ENCODE measurements at regions not wholly inside any gene's neighbourhood (a gene's known extent, or its start where the extent isn't known, plus 50 kb on each side); places are given as distances from the start of the nearest gene placed in this dataset.

DNA sequence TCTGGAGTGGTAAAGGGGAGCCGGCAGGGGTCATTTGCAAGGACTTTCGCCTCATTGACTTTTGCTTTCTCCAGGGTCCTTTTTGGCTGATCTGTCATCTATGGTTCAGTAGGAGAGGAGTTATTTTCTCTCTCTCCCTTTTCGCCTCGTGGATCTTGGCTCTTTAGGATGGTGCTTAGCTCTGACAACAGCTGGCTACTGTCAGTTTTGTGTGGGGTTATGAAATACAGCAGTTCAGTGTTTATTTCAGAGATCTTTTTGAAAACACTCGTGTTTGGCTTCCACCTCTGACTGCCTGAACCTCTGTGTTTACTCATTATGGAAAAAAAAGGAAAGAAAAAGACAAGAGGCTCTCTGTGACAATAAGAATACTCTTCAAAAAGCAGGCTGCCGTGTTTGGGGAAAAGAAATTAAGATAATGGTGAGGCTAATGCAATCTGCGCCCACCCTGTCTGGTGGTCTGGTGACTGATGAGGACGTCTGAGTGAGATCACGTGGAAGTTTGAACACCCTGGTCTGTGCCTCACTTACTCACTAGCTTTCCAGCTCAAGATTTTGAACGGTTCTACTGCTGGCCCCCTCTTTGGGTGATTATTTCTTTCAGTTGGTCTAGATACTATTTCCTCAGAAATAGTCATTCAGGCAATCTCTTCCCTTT lies 567.7 kb downstream of the CAAP1 start:
- no TSS peak for BruUV-seq (replicated peaks)
- H3K4me3 Mint-ChIP-seq (ENCODE audit: unreplicated experiment), result no peak overlapping the region

DNA sequence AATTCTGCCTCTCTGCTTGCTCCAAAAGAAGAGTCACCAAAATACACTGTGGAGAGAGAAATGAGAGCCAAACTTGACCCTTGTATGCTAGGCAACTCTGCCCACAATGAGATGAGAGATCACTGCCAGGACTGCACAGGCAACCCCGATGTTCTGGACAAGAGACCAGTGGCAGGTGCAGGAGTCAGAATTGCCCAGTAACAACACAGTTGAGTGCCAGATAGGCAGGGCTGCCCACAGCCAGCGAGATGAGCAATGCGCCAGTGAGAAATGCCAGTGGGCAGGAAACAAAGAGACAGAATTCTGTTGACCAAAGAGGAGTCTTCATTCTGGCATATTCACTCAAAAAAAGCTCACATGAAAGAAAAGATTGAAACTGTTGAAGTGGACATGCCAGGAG lies 570.7 kb downstream of the CAAP1 start:
- H3K4me1 Mint-ChIP-seq (ENCODE audit: insufficient read depth, unreplicated experiment), result no peaks in the 10 kb centered on the region

More for the DNA sequence above, 567.7 kb downstream of the CAAP1 start:
- DNase-seq (ENCODE audit: unreplicated experiment), result no peak
- Mint-ChIP-seq H3K9me3 (ENCODE audit: unreplicated experiment) (no peaks in the 10 kb centered on the region), H3K4me1 (ENCODE audit: insufficient read depth, unreplicated experiment) (no peaks in the 10 kb centered on the region), H3K27me3 (ENCODE audit: insufficient read depth, unreplicated experiment) (peaks cover 32% of the 10 kb centered on the region), H3K27ac (ENCODE audit: low read depth, unreplicated experiment) (no peak overlapping the region), H3K36me3 (ENCODE audit: insufficient read depth, unreplicated experiment) (no peaks in the 10 kb centered on the region)
- CTCF ChIA-PET, result interaction anchor here (0.6 to 4.2 kb wide), 9 partner anchors 9 to 1330 kb away, joined by 3 to 45 read pairs (median 3); no protein-coding TSS in a partner anchor
- TF ChIP-seq, protein P1, sequence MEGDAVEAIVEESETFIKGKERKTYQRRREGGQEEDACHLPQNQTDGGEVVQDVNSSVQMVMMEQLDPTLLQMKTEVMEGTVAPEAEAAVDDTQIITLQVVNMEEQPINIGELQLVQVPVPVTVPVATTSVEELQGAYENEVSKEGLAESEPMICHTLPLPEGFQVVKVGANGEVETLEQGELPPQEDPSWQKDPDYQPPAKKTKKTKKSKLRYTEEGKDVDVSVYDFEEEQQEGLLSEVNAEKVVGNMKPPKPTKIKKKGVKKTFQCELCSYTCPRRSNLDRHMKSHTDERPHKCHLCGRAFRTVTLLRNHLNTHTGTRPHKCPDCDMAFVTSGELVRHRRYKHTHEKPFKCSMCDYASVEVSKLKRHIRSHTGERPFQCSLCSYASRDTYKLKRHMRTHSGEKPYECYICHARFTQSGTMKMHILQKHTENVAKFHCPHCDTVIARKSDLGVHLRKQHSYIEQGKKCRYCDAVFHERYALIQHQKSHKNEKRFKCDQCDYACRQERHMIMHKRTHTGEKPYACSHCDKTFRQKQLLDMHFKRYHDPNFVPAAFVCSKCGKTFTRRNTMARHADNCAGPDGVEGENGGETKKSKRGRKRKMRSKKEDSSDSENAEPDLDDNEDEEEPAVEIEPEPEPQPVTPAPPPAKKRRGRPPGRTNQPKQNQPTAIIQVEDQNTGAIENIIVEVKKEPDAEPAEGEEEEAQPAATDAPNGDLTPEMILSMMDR (IDR thresholded peaks at IDR 0.05; ENCODE audit: unreplicated experiment), result no peak
- POLR2A ChIA-PET, result interaction anchor here (0.6 kb wide), 1 partner anchor 2000 kb away, joined by 3 read pairs; no protein-coding TSS in a partner anchor
- intact Hi-C loops (cut with micrococcal nuclease), result loop anchor here (5.0 to 10.0 kb wide), 2 partner anchors 332 to 690 kb away; no protein-coding TSS in a partner anchor

DNA sequence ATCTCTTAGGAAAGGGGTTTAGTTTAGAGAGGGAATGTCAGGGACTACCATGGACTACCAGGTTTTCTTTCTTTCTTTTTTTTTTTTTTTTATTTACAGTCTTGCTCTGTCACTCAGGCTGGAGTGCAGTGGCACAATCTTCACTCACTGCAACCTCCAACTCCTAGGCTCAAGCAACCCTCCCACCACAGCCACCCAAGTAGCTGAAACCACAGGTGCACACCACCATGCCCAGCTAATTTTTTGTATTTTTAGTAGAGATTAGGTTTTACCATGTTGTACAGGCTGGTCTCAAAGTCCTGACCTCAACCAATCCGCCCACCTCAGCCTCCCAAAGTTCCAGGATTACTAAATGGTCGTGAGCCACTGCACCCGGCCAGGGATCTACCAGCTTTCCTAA lies 572.7 kb downstream of the CAAP1 start:
- H3K27ac Mint-ChIP-seq (ENCODE audit: low read depth, unreplicated experiment), result no peak overlapping the region
- H3K9me3 Mint-ChIP-seq (ENCODE audit: unreplicated experiment), result no peaks in the 10 kb centered on the region
- no peaks in the 10 kb centered on the region for H3K4me1 Mint-ChIP-seq (ENCODE audit: insufficient read depth, unreplicated experiment)
- H3K36me3 Mint-ChIP-seq (ENCODE audit: insufficient read depth, unreplicated experiment), result no peaks in the 10 kb centered on the region
- TF ChIP-seq, protein P1 (IDR thresholded peaks at IDR 0.05; ENCODE audit: unreplicated experiment), result no peak
- ChIA-PET CTCF (interaction anchor here (0.6 to 1.0 kb wide), 2 partner anchors 352 to 544 kb away, joined by 4 to 5 read pairs; no protein-coding TSS in a partner anchor), POLR2A (no interaction called here)
- DNase-seq (ENCODE audit: unreplicated experiment), result no peak
- H3K4me3 Mint-ChIP-seq (ENCODE audit: unreplicated experiment), result no peak overlapping the region
- H3K27me3 Mint-ChIP-seq (ENCODE audit: insufficient read depth, unreplicated experiment), result peaks cover 38% of the 10 kb centered on the region
- BruUV-seq (replicated peaks), result no TSS peak
- intact Hi-C loops (cut with micrococcal nuclease), result loop anchor here (10.0 kb wide), 1 partner anchor 685 kb away; no protein-coding TSS in a partner anchor

More for the DNA sequence above, 570.7 kb downstream of the CAAP1 start:
- intact Hi-C loops (cut with micrococcal nuclease), result loop anchor here (10.0 kb wide), 1 partner anchor 687 kb away; no protein-coding TSS in a partner anchor
- TF ChIP-seq, protein P1 (IDR thresholded peaks at IDR 0.05; ENCODE audit: unreplicated experiment), result no peak
- no peaks in the 10 kb centered on the region for H3K36me3 Mint-ChIP-seq (ENCODE audit: insufficient read depth, unreplicated experiment)
- H3K9me3 Mint-ChIP-seq (ENCODE audit: unreplicated experiment), result no peaks in the 10 kb centered on the region
- H3K4me3 Mint-ChIP-seq (ENCODE audit: unreplicated experiment), result no peak overlapping the region
- no peak for DNase-seq (ENCODE audit: unreplicated experiment)
- no TSS peak for BruUV-seq (replicated peaks)
- H3K27ac Mint-ChIP-seq (ENCODE audit: low read depth, unreplicated experiment), result no peak overlapping the region
- ChIA-PET POLR2A (no interaction called here), CTCF (interaction anchor here (0.7 kb wide), 1 partner anchor 358 kb away, joined by 3 read pairs; no protein-coding TSS in a partner anchor)
- peaks cover 34% of the 10 kb centered on the region for H3K27me3 Mint-ChIP-seq (ENCODE audit: insufficient read depth, unreplicated experiment)

DNA sequence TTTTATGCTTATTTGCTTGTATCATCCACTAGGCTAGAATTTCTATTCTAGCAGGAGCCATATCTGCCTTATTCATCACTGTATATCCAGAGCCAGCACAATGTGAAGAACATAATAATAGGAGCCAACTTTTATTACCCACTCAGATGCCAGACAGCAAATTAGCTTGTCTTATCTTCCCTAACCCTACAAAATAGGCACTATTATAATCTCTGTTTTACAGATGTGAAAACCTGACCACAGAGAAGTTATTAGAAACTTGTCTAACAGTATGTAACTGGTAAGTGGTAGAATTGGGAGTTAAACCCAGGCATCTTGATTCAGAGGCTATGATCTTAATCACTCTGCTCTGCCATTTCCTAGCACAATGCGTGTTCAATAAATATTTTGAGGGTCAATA lies 579.5 kb downstream of the CAAP1 start:
- Mint-ChIP-seq H3K4me3 (ENCODE audit: unreplicated experiment) (no peak overlapping the region), H3K27me3 (ENCODE audit: insufficient read depth, unreplicated experiment) (peaks cover 18% of the 10 kb centered on the region), H3K27ac (ENCODE audit: low read depth, unreplicated experiment) (no peak overlapping the region), H3K9me3 (ENCODE audit: unreplicated experiment) (no peaks in the 10 kb centered on the region), H3K36me3 (ENCODE audit: insufficient read depth, unreplicated experiment) (no peaks in the 10 kb centered on the region), H3K4me1 (ENCODE audit: insufficient read depth, unreplicated experiment) (no peaks in the 10 kb centered on the region)
- TF ChIP-seq, protein P1 (IDR thresholded peaks at IDR 0.05; ENCODE audit: unreplicated experiment), result no peak
- no peak for DNase-seq (ENCODE audit: unreplicated experiment)
- BruUV-seq (replicated peaks), result no TSS peak
- ChIA-PET POLR2A (no interaction called here), CTCF (interaction anchor here (0.8 kb wide), 1 partner anchor 13 kb away, joined by 3 read pairs; no protein-coding TSS in a partner anchor)
- intact Hi-C loops (cut with micrococcal nuclease), result no loop called here

Measured in MCF 10A (cell line).